GM11168 (cell line): ENCODE measurements at regions not wholly inside any gene's neighbourhood (a gene's known extent, or its start where the extent isn't known, plus 50 kb on each side); places are given as distances from the start of the nearest gene placed in this dataset.
"Not testable (repeated sequence)": the region's sequence is repeated elsewhere in the genome, so short reads cannot be mapped to it uniquely, and the experiment has no call there.

Source experiments
- in situ Hi-C: fragments of 300-500 bp; cut with MboI; formaldehyde crosslinking; loops from one replicate; pipeline ENCODE4 v1.12.0; 2022; ENCODE audit warnings: low sequenced_read_pairs; ENCODE audit not compliant: unreplicated experiment

DNA sequence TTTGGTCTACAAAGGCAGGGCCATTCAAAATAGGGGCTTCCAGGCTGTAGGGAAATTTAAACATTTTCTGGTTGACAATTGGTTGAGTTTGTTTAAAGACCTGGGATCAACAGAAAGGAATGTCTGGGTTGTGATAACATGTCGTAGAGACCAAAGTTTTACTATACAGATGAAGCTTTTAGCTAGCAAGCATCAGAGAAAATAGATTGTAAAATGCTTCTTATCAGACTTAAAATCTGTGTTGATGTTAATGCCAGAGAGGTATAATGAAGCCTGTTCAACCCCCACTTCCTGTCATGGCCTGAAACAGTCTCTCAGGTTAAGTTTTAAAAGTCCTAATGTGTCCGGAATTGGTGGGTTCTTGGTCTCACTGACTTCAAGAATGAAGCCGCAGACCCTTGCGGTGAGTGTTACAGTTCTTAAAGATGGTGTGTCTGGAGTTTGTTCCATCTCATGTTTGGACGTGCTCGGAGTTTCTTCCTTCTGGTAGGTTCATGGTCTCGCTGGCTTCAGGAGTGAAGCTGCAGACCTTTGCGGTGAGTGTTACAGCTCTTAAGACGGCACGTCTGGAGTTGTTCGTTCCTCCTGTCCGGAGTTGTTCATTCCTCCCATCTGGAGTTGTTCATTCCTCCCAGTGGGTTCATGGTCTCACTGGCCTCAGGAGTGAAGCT, 86.5 kb upstream of the HMCN1 start:
- in situ Hi-C loops = not testable (repeated sequence)

- in situ Hi-C loops = no loop called here
Measured at GRCh38 chr1:185646202-185646683, 87.9 kb upstream of the HMCN1 start.

DNA sequence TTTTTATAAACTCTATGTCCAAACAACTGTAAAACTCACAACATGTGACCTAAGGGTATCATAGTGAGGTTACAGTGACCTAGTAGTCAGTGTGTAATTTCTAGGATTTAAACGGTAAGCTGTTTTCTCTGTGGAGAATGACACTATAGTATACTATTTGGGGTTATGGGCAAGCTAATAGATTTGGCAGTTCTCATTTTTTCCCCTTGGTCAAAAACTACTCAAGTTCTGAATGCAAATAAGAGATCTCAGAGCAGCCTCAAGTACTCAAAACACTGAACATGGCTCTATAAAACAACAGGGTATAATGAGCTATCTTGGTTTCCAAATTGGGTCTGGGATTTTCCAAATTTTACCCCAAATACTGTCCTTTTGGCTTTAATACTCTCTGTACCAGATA, 88.5 kb upstream of the HMCN1 start:
- in situ Hi-C loops = no loop called here

- in situ Hi-C loops = no loop called here
Measured at GRCh38 chr1:185645162-185645640, 89.0 kb upstream of the HMCN1 start.

GRCh38 chr1:185644531-185644930, 89.7 kb upstream of the HMCN1 start:
- in situ Hi-C loops = no loop called here

- in situ Hi-C loops = no loop called here
Measured at GRCh38 chr1:185636848-185637247, 97.3 kb upstream of the HMCN1 start.

GRCh38 chr1:185634704-185635103, 99.5 kb upstream of the HMCN1 start:
- in situ Hi-C loops = no loop called here

GRCh38 chr1:185632659-185633423, 101.3 kb upstream of the HMCN1 start:
- in situ Hi-C loops = no loop called here

GRCh38 chr1:185631843-185632242, 102.3 kb upstream of the HMCN1 start:
- in situ Hi-C loops = no loop called here

GRCh38 chr1:185627761-185628501, 106.3 kb upstream of the HMCN1 start:
- in situ Hi-C loops = no loop called here

DNA sequence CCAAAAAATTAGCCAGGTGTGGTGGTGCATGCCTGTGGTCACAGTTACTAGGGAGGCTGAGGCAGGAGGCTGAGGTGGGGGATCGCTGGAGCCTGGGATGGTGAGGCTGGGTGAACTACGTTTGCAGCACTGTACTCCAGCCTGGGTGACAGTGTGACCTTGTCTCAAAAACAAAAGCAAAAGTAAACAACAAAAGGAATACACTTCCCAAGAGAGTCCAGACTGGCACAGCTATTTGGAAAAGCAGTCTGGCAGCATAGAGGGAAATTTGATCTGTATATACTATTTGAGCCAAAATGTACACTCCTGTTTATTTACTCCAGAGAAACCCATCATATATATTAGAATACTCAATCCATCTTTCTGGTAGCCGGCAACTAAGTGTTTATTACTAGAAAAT, 107.0 kb upstream of the HMCN1 start:
- in situ Hi-C loops = no loop called here

DNA sequence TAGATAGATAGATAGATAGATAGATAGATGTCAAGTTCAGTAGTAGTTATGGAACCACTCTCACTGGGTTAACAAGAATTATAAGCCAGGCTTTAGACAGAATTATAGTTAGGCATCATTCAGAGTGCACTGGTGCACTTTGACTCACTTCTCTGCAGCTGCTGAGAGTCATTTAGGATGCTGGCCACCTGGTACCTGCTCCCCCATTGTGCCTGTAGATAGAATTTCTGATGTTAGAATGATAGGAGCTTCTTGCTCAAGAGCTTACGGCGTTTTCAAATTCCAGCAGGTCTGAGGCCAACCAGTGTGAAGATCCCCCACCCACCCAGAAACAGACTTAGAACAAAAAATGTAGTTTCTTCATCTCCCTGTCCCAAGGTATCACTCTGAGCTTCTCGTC, 107.8 kb upstream of the HMCN1 start:
- in situ Hi-C loops = no loop called here

GRCh38 chr1:185610954-185611353, 123.2 kb upstream of the HMCN1 start:
- in situ Hi-C loops = no loop called here

- in situ Hi-C loops = no loop called here
Measured at GRCh38 chr1:185608177-185608576, 126.0 kb upstream of the HMCN1 start.

DNA sequence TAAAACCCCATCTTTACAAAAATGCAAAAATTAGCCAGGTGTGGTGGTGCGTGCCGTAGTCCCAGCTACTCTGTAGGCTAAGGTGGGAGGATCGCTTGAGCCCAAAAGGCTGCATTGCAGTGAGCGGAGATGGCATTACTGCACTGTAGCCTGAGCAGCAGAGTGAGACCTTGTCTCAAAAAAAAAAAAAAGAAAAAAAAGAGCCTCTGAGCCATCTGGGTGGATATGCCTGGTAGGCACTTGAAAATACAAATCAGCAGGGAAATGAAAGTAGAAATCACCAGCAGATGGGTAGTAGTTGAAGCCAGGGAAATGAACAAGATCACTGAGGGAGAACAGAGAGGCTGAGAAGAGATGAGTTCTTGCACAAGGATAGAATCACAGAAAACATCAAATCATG, 131.0 kb upstream of the HMCN1 start:
- in situ Hi-C loops = no loop called here

DNA sequence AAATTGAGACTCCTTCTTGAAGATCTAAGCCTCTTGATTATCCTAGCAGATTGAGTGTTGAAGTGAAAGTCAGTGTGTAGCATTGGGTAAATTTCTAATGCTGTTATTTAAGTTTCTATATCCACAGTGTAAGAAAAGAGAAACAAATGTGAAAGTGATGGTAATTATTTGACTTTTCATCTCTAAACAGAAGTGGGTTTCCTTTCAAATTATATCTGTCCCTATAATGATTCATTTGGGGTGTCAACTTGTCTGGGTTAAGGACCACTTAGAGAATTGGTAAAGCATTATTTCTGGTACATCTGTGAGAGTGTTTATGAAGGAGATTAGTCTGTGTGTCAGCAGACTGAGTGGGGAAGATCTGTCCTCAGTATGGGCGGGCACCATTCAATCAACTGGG, 133.0 kb upstream of the HMCN1 start:
- in situ Hi-C loops = no loop called here

DNA sequence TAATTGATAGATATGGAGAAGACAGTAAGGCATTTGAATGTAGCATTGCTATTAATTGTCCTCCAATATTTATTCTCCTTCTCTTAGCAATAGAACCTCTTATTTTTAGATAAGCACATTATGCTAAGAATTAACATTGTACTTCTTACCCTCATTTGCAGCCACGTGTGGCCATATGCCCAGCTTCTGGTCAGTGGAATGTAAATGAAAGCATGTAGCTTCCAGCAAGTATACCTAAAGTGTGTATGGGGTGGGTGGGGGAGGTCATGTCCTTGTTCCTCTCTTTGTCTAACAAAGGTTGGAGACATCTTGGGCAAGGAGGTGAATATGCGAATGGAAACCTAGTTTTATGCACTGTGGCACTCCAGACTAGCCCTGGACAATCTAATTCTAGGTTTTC, 133.6 kb upstream of the HMCN1 start:
- in situ Hi-C loops = no loop called here

DNA sequence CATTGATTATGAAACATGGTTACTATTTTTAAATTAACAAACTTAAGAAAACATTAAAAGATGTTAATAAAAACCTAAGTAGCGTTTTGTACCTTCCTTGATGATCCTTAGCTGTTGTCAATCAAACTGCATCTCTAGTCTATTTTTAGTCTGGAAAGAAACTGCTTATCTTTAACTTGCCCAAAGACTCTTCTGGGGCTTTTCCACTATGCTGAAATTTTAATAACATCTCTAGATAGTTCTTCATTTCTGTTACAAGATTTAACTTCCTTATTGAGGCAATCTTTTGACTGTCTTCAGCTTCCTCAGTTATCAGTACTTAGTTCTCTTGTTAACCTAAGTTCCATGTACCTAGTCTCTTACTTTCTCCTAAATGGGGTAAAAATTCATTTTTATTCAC, 135.9 kb upstream of the HMCN1 start:
- in situ Hi-C loops = no loop called here

GRCh38 chr1:185595835-185596667, 138.1 kb upstream of the HMCN1 start:
- in situ Hi-C loops = no loop called here

GRCh38 chr1:185594786-185595410, 139.3 kb upstream of the HMCN1 start:
- in situ Hi-C loops = no loop called here
